AG04450 (cell line): ENCODE measurements at regions not wholly inside any gene's neighbourhood (a gene's known extent, or its start where the extent isn't known, plus 50 kb on each side); places are given as distances from the start of the nearest gene placed in this dataset.

Experiments used
- CTCF ChIA-PET: fragments of 300-600, 350-600 bp; formaldehyde crosslinking; extraction: SDS; loops from one replicate; lab custom pipeline; 2022; ENCODE audit warnings: antibody characterized with exemption, inconsistent platforms; lab: Charles Lee
- POLR2A ChIA-PET: fragments of 350-600 bp; formaldehyde crosslinking; extraction: SDS; loops from one replicate; lab custom pipeline; 2021; ENCODE audit warnings: antibody characterized with exemption, inconsistent platforms; lab: Yijun Ruan, JAX
- DNase-seq: peaks from one replicate; pipeline ENCODE4 v3.0.0-alpha.2; 2011; ENCODE audit warnings: low read depth, low spot score
- H3K27ac ChIP-seq: one replicate; pipeline ENCODE4 v1.5.1; 2012; ENCODE audit warnings: low read depth, low read length, control low read depth
- H3K27me3 ChIP-seq: one replicate; pipeline ENCODE4 v1.6.0; 2012; ENCODE audit warnings: low read length; ENCODE audit not compliant: control insufficient read depth, insufficient read depth
- H3K4me3 ChIP-seq: 2 replicates; pipeline ENCODE4 v1.5.1; 2011; ENCODE audit warnings: mild to moderate bottlenecking, low read depth, low read length, control low read depth
- H3K9me3 ChIP-seq: 2 replicates; pipeline ENCODE4 v1.5.1; 2012; ENCODE audit warnings: low read length; ENCODE audit not compliant: control insufficient read depth, insufficient read depth
- CTCF ChIP-seq: IDR thresholded peaks from 2 replicates; pipeline ENCODE4 v1.5.1; 2011; ENCODE audit warnings: low read depth, low read length, control low read depth, inconsistent platforms

GRCh38 chr20:1718604-1719384 is 61.2 kb upstream of the SIRPG start:
- no peaks in the 10 kb centered on the region for H3K9me3 ChIP-seq
- no peak for DNase-seq
- H3K4me3 ChIP-seq, result no peak overlapping the region
- ChIA-PET CTCF (no interaction called here), POLR2A (no interaction called here)
- H3K27ac ChIP-seq, result no peak overlapping the region
- no peak for TF ChIP-seq CTCF
- H3K27me3 ChIP-seq, result peaks cover 3% of the 10 kb centered on the region

- ChIA-PET CTCF (no interaction called here), POLR2A (no interaction called here)
- Histone ChIP-seq H3K4me3 (no peak overlapping the region), H3K9me3 (no peaks in the 10 kb centered on the region), H3K27me3 (peaks cover 3% of the 10 kb centered on the region), H3K27ac (no peak overlapping the region)
- DNase-seq, result no peak
- TF ChIP-seq CTCF, result no peak
Observed at GRCh38 chr20:1712634-1713624, 55.4 kb upstream of the SIRPG start.

- peaks cover 3% of the 10 kb centered on the region for H3K27me3 ChIP-seq
- ChIA-PET POLR2A (no interaction called here), CTCF (no interaction called here)
- TF ChIP-seq CTCF, result no peak
- no peak overlapping the region for H3K4me3 ChIP-seq
- no peak for DNase-seq
- no peak overlapping the region for H3K27ac ChIP-seq
- H3K9me3 ChIP-seq, result no peaks in the 10 kb centered on the region
Observed at GRCh38 chr20:1711826-1712601, 54.4 kb upstream of the SIRPG start.

- TF ChIP-seq CTCF, result no peak
- H3K27me3 ChIP-seq, result peaks cover 3% of the 10 kb centered on the region
- no peak overlapping the region for H3K4me3 ChIP-seq
- no peaks in the 10 kb centered on the region for H3K9me3 ChIP-seq
- no peak for DNase-seq
- CTCF ChIA-PET, result interaction anchor here (0.6 kb wide), 1 partner anchor 296 kb away, joined by 3 read pairs; no protein-coding TSS in a partner anchor
- POLR2A ChIA-PET, result no interaction called here
- no peak overlapping the region for H3K27ac ChIP-seq
Observed at GRCh38 chr20:1711266-1711665, 53.7 kb upstream of the SIRPG start.
